GM12872 (cell line): ENCODE measurements at regions not wholly inside any gene's neighbourhood (a gene's known extent, or its start where the extent isn't known, plus 50 kb on each side); places are given as distances from the start of the nearest gene placed in this dataset.

Source experiments
- TF ChIP-seq, protein P1 (sequence below): IDR thresholded peaks from 3 replicates; pipeline ENCODE4 v1.5.1; 2011; ENCODE audit warnings: low read depth, mild to moderate bottlenecking, low read length, moderate library complexity; ENCODE audit not compliant: insufficient read depth

DNA sequence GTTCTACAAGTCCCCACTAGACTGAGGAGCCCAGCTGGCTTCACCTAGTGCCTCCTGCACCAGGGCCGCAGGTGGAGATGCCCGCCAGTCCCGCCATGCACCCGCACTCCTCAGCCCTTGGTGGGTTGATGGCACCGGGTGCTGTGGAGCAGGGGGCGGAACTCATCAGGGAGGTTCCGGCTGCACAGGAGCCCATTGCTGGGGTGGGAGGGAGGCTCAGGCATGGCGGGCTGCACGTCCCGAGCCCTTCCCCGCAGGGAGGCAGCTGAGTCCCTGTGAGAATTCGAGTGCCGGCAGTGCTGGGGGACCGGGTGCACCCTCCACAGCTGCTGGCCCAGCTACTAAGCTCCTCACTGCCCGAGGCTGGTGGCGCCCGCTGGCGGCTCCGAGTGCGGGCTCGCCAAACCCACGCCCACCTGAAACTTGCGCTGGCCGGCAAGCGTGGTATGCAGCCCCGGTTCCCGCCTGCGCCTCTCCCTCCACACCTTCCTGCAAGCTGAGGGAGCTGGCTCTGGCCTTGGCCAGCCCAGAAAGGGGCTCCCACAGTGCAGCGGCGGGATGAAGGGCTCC lies 252.7 kb upstream of the TCF4 start:
- TF ChIP-seq, protein P1, sequence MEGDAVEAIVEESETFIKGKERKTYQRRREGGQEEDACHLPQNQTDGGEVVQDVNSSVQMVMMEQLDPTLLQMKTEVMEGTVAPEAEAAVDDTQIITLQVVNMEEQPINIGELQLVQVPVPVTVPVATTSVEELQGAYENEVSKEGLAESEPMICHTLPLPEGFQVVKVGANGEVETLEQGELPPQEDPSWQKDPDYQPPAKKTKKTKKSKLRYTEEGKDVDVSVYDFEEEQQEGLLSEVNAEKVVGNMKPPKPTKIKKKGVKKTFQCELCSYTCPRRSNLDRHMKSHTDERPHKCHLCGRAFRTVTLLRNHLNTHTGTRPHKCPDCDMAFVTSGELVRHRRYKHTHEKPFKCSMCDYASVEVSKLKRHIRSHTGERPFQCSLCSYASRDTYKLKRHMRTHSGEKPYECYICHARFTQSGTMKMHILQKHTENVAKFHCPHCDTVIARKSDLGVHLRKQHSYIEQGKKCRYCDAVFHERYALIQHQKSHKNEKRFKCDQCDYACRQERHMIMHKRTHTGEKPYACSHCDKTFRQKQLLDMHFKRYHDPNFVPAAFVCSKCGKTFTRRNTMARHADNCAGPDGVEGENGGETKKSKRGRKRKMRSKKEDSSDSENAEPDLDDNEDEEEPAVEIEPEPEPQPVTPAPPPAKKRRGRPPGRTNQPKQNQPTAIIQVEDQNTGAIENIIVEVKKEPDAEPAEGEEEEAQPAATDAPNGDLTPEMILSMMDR: no peak

DNA sequence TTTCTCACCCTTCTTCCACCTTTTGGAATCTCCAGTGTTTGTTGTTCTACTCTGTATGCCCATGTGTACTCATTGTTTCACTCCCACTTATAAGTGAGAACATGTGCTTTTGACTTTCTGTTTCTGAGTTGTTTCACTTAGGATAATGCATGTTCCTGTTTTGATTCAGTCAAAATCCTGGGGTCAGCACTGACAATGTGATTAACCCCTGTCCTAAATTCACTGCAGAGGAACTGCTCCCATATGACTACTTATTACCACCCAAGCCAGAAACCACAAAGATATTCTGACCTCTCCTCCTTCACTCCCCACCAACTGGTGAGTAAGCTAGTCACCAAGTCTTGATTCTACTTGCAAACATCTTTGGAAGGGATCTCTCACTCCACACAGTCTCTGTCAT lies 251.4 kb upstream of the TCF4 start:
- TF ChIP-seq, protein P1: no peak

DNA sequence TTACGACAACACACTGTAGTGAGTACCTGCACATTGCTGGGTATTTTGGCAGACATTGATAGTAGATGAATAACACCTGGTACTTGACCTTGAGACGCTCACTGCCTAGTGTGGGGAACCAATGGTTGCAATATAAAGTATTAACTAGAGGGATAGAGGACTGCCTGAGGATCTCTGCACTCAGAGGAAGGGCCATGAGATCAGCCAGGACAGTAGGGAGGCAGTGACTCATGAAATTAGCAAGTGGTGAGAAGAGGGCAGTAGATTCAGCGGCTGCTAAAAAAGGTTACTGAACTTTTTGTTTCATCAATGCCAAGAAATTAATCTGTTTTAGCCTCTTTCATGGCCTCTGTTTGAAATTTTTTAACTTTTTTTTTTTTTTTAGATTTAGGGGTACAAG lies 250.8 kb upstream of the TCF4 start:
- TF ChIP-seq, protein P1: no peak

DNA sequence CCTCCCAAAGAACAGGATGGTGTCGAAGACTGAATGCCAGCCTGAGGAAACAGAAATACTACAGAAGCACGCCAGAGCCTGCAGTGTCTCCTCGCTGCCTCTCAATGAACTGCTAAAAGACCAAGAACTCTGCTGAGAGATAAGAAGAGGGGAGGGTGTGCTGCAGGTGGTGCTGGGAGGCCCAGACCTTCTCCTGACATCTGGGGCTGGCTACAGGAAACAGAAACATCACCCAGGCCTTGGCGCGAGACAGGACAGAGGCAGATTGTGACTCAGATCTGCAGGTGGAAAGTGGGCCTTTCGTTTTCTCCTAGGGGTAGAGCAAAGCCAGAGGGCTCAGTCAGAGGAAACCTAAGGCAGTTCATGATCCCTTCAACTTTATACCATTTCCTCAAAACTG lies 250.3 kb upstream of the TCF4 start:
- TF ChIP-seq, protein P1: no peak

DNA sequence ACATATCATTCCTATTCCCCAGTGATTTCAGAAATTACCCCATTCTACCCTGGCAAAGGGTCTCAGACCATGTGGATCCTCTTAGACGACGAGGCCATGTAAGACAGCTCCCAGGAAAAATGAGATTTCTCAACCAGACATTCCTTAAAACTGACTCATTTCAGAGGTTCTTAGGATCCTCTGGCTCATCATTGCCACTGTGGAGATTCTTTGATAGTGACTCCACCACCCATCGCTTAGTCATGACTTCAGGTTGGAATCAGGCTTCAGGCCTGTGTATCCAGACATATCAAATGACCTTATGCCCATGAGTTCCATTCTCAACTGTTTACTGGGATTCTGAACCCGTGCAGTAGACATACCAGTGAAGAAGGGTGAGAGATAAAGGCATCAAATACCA lies 245.6 kb upstream of the TCF4 start:
- TF ChIP-seq, protein P1: no peak

DNA sequence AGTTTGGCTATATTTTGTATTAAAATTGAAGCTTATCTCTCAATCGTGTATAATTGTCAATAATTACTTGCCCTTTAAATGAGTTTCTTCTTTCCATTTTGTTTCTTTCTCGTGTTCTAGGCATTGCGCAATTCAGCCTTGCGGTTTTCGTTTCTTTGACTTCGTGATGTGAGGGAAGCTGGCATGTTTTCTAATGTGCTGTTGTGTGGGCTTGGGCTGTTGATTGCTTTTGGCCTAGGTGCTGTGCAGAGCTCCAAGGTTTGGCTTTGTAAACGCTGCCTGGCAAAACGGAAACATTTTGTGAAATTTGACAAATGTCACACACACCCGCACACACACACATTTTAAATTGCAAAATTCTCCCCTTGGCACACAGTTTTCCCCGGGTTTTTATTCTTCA lies 242.6 kb upstream of the TCF4 start:
- TF ChIP-seq, protein P1: no peak

DNA sequence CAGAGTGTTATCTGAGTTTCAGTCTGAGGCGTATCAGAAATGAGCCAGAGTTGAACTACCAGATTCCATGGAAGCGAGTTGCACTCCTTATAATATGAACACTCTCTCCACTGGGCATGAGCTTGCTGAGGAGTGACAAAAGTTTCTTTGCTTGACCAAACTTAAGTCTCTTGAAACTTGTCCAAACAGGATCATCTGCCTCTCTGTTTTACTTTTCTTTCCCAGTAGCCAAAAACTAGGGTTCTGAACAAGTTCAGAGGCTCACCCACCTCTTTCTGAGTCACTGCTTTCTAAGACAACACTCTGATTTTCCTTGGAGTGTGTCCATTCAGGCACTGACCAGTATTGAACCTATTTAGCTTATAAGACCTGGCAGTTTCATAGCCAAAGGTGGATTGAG lies 233.2 kb upstream of the TCF4 start:
- TF ChIP-seq, protein P1: no peak
